ENCODE measurements at regions not wholly inside any gene's neighbourhood (a gene's known extent, or its start where the extent isn't known, plus 50 kb on each side); places are given as distances from the start of the nearest gene placed in this dataset.

- TF ChIP-seq CTCF (IDR thresholded peaks at IDR 0.05; ENCODE audit: low read depth, low read length) (no peak), POLR2A (IDR thresholded peaks at IDR 0.05; ENCODE audit: extremely low read depth, insufficient read length) (no peak)
Measured at GRCh38 chr12:65759735-65760134, 64.5 kb upstream of the HMGA2 start.
